HS-27A (cell line): ENCODE measurements at regions not wholly inside any gene's neighbourhood (a gene's known extent, or its start where the extent isn't known, plus 50 kb on each side); places are given as distances from the start of the nearest gene placed in this dataset.

Experiments used
- DNase-seq: peaks from one replicate; pipeline ENCODE4 v3.0.0-alpha.2; 2012; ENCODE audit warnings: low read depth, missing footprints

DNA sequence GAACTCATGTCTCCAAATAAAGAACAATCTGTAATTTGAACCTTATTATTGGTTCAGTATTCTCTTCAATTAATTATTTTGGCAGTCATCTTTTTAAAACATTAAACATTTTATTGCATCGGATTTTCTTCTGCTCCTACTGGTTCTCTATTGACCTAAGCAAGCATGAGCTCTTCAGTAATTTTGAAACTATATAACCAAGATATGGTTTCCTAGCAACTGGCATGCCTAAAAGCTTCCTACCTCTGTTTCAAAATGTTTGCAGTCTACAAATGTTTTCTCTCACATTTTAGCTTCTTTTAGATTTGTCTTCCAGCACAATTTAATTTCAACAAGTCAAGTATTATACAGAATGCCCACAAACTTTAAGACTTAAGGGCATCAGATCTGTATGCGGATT, 371.3 kb downstream of the GPM6A start:
- no peak for DNase-seq

DNA sequence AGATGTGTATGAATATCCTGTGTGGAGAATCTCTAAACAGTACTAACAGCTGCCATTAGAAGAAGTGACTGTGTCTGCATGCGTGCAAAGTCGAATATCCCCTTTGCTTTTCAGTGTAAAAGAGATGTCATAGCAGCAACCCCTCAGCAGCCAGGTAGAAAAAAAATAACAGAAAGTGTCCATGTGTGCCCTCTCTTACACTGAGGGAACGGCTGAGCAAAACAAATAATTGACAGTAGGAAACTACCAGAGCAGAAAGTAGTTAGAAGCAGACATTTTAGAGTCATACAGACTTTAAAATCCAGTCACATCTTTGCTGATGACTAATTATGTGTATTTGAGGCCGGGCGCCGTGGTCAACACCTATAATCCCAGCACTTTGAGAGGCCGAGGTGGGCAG, 370.8 kb downstream of the GPM6A start:
- DNase-seq, result no peak

DNA sequence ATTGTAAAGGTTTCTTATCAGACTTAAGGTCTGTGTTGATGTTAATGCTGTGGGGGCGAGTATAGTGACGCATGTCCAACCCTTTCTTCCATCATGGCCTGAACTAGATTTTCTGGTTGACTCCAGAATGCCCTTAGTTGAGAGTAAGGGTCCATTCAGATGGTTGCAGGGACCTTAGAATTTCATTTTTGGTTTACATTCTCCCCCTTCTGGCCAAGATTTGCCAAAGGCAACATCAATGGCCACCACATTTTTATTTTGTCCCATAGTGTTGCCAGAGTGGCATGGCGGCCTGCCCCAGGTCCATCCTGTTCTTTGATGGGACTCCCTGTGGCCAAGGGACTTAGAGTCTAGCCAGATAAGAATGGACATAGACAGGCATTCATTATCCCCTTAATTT, 368.5 kb downstream of the GPM6A start:
- DNase-seq, result no peak

DNA sequence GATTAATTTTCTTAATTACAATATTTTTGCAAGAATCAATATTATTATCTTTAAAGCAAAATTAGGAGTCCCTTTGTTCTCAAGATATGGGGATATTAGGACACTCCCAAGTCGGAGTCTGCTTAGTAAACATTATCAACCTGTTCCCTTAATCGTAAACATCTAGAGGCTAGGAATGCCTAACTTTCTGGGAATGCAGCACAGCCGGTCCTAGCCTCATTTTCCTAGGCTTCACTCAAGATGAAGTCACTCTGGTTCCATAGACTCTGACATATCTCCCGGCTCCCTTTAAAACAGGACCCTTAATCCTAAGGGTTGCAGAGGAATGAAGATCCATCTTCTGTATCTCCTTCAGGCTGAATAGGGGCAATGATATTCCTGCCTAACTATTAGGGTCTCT, 367.6 kb downstream of the GPM6A start:
- no peak for DNase-seq

DNA sequence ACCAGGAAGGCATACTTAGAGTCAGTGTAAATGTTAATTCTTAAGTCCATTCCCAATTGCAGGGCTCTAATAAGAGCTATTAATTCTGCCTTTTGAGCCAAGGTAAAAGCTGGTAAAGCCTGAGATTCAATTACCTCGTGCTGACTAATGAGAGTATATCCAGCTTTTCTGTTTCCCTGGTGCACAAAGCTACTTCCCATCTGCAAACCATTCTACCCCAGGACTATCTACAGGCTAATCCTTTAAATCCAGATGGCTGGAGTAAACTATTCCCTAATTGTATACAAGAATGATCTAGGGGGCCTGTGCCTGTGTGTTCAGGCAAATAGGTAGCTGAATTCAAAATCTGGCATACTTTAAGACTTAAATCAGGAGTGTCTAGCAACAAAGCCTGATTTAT, 365.0 kb downstream of the GPM6A start:
- no peak for DNase-seq

DNA sequence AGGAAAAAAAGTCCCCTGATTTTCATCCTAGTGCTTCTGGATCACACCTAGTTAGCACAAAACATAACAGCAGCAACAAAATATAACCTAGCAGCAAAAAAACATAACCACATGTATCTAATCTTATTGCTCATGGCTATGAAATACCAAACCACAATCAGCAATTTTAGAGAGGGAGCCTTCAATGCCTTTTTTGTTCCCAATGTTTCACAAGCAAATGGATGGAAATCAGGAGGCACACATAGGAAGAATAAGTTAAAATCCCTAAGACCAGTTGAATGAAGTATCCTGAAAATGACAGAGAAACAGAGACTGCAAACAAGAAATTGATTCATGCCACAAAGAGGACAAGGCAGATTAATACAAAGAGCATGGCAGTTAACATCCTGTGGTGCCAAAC, 361.6 kb downstream of the GPM6A start:
- no peak for DNase-seq

DNA sequence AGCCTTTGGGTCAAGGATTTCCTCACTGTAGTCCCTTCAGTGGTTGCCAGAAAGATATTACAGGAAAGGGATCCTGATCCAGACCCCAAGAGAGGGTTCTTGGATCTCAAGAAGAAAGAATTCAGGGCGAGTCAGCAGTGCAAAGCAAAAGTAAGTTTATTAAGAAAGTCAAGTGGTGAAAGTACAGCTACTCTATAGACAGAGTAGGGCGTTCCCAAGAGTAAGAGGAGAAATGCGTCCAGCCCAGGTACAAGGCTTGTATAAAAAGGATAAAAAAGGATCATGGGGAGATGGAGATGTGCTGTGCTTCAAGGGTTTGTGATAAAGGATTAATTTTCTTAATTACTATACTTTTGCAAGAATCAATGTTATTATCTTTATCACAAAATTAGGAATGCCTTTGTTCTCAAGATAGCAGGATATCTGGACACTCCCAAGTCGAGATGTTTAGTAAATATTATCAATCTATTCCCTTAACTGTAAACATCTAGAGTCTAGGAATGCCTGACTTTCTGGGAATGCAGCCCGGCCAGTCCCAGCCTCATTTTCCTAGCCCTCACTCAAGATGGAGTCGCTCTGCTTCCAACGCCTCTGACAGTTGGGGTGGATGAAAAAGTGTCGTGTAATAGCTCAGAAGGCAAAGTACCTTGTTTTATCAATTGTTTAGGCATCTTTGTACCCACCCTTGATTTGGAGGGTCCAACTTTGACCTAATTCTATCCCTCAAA, 360.7 kb downstream of the GPM6A start:
- DNase-seq, result no peak

DNA sequence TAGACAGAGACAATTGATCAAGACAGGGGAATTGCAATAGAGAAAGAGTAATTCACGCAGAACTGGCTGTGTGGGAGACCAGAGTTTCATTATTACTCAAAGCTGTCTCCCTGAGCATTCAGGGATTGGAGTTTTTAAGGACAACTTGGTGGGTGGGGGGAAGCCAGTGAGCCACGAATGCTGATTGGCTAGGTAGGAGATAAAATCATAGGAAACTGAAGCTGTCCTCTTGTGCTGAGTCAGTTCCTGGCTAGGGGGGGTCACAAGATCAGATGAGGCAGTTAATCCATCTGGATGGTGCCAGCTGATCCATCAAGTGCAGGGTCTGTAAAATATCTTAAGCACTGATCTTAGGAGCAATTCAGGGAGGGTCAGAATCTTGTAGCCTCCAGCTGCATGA, 358.6 kb downstream of the GPM6A start:
- DNase-seq, result no peak

DNA sequence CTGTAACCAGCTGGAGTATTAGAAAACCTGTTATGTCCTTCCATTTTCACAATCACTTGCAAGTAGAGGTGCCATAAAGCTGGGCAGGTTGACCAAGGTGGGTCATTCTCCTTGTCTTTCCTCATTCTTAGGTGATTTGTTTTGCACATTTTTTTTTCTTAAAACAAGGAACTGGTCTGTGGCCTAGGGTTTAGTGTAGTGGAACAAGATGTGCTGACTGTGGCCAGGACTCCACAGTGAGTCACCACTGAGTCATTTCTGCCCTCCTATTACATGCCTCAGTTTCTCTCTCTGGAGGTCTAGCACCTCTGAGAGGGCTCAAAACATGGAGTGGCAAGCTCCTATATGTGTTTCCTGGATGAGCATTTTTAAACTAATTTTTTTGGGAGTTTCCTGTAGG, 355.9 kb downstream of the GPM6A start:
- DNase-seq, result no peak

DNA sequence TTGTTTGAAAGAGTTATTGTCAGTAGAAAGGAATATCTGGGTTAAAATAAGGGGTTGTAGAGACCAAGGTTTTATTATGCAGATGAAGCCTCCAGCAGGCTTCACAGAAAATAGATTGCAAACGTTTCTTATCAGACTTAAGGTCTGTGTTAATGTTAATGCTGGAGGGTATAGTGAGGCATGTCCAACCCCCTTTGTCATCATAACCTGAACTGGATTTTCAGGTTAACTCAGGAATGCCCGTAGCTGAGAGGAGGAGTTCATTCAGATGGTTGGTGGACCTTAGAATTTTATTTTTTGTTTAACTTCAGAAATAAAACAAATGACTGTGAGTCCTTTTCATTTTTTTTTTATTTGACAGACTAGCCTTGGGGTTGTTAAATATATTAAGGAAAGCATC, 354.1 kb downstream of the GPM6A start:
- no peak for DNase-seq

DNA sequence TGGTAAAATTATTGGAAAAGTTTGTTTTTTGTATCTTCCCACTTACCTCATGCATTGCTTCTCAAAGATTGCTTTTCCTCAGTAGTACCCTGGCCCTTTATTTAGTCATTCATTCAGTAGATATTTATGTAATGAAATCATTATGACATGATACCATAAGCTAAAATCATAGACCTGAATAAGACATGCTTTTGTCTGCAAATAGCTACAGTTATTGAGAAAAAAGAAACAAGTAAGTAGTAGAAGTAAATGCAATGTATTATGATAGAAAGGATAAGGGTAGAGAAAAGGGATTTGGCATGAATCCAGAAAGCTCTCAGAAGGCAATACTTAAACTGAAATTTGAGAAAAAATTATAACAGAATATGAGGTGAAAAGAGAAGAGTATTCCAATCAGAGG, 352.5 kb downstream of the GPM6A start:
- DNase-seq, result peak; percentile 7

DNA sequence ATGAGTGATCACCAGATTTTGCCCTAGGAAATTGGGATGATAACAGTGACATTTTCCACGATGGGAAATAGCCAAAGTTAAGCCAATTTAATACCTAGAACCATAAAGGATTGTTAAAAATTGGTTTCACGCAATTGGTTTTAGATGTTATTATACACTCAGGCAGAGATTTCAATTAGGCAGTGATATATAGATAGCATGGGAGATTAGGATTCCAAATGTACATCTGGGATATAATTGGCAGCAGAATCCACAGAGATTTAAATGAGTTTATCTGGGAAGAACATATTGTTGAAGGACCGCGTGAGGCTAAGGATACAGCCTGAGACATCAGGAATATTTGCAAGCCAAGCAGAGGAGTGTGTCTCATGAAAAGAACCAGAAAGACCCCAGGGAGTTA, 351.6 kb downstream of the GPM6A start:
- no peak for DNase-seq

DNA sequence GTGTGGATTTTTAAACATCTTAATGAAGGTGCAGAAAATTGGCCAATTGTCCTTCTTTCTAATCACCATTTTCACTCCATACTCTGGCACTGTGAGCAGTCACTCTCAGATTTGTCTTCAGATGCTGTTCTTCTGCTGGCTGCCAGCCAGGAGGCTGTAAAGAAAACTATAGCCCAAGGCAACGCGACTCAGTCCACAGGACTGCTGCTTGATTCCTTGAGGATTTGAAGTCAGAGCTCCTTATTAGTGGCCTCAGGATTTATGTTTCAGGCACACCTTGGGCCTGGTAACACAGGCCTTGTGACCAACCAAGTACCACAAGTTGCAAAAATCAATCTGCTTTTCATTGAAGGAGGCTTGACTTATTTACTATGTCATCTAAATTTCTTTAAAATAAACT, 342.6 kb downstream of the GPM6A start:
- DNase-seq, result peak; percentile 11

DNA sequence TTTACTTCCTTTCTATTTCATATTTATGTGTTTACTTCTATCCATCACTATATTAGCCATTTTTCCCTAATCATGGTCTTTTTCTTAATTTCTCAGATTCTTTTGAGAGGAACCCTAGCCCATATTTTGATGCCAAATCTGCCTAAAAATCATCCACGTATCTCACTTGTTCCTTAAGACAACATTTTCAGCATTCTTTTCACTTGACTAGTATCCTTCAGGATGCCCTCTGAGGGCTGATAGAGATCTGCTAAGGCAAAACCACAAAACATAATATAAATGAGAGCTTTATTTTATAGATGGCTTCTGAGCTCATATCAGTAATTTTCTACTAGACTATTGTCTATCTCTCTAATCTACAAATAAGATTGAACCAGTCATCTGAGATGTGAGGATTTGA, 341.9 kb downstream of the GPM6A start:
- DNase-seq, result peak; percentile 59

DNA sequence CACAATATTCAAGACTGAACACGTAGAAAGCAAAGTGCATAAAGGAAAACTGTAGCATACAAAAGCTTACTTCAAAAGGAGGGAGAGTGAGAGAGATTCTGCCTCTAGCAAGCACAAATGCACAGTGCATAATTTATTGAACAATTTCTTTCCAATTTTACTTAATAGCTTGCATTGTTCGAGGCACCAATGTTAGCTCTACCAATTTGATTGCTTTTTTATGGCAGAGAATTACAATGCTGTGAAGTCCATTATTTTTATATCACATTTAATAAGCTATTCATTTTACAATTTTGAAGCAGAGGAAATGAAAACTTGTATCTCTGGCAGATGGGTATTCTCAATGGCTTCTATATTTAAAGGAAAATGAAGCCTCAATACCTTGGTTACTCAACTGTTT, 331.7 kb downstream of the GPM6A start:
- no peak for DNase-seq

DNA sequence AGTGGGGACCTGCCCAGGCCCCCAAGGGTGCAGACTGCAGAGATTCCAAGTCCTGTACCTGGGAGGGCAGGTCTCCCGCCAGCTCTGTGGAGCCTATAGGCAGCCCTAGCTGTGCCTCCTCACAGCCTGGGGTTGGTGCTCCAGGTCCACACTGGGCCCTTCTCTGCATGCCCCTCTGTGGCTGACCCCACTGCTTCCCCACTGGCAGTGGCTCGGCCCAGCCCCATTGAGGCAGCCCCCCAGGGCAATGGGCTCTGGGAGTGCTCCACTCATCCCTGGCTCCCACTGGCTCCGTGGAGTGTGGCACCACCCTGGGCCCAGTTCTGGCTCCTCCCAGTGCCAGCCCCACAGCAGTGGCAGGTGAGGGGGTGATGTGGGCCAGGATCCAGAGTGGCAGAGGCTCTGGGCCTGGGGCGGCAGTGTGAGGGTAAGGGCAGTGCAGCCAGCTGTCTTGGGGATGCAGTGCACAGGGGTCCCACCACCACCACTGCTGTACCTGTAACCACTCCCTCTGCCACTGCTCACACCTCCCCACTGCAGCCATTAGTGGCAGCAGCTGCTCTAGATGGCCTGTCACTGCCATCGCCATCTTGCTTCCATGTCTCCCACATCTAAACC, 312.2 kb downstream of the GPM6A start:
- DNase-seq, result no peak

DNA sequence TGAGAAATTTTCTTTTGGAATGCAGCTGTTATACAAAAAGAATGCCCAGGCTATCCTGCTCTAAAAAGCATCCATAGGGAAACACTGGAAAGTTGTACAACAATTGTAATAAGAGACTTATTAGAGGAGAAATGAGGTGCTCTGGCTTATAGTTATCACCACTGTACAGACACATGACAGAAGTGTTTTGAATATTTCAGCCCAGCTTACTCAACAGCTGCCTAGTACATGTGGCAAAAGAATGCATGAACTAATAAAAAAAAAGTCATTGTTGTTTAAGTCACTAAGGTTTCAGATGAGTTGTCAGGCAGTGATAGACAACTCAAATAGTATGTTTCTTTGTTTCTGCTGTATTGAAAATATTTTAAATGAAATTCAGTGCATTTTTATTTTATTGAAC, 307.7 kb downstream of the GPM6A start:
- DNase-seq, result no peak

DNA sequence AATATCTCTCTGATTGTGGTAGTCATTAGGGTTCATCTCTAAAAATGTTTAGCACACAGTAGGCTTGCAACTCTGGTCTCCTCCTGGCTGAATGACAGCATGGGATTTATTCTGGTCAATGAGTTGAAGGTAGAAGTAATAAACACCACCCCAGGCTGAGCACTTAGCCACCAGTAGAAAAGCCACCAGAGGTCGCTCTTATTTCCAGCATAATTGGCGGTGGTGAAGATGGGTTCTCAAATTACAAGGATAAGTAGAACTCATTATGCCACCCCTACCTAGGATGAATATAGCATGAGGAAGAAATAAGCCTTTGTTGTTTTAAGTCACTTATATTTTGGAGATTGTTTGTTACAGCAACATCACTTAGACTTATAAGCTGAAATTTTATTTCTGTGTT, 302.7 kb downstream of the GPM6A start:
- DNase-seq, result no peak

DNA sequence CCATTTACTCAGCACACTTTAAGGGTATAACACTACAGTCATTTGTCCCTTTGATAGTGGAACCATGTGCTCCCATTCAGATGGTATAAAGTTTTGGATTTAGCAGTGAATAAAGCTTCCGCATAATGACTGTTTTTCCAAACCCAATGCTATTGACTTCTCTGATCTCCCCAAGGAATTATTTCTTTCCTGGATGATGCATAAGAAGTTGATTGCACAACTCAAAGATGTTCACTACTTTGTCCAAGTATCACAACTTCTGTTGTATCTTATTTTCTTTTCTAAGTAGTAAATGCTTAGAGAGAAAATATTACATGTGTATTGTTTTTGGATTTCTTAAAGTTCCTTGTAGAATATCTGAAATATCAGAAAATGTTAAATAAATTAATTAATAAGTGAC, 300.2 kb downstream of the GPM6A start:
- DNase-seq, result no peak

DNA sequence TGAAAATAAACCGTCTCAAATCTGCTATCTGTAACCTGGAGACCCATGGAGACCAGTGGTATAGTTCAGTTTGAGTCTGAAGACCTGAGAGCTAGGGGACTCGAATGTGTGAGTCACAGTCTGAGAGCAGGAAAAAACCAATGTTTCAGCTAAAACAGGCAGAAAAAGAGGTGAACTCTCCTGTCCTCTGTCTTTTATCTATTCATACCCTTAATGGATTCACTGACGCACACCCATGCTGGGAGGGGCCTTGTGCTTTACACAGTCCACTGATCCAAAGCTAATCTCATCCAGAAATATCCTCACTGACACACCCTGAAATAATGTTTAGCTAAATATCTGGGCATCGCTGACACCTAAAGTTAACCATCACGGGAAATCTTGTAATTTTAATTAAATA, 297.9 kb downstream of the GPM6A start:
- no peak for DNase-seq

DNA sequence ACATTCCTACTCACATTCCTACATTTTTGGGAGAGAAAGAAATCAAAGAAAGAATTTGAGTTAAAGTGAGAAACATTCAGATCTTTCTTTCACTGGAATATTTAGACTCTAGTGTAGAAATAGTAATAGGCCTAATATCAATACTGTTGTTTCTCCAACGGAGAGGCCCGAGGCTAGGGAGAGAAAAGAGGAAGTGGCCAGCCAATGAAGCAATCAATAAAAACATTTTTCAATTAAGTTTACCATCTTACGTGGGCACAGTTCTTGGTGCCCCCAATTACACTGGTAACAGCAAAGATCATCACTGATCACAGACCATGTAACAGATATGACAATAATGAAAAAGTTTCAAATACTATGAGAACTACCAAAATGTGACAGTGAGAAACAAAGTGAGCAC, 281.4 kb downstream of the GPM6A start:
- DNase-seq, result no peak

DNA sequence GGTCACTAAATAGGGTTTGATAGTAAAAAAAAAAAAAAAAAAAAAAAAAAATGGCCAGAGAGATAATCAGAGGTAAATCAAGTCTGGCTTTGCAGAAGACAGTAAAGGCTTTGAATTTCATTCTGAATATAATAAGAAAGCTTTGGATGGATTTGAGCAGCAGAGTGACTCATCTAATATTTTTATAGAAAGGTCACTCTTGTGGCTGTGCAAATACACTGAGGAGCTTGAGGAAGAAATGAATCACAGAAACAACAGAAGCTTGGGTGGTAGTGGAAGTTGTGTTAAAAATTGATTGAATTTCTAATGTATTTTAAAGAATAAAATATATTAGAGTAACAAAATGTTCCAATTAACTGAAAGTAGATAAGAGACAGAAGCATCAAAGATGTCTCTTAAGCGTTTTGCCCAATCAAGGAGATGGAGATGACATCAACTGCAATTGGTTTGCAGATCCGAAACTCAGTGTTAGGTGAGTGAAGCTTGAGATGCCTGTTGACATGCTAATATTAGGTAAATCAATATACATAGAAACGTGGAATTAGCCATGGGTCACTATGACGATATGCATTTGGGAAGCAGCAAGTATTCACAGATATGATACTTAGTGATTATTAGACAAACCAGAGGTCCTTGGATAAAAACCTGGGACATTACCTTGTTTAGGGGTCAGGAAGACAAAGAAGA, 280.5 kb downstream of the GPM6A start:
- peak; percentile 24 for DNase-seq

DNA sequence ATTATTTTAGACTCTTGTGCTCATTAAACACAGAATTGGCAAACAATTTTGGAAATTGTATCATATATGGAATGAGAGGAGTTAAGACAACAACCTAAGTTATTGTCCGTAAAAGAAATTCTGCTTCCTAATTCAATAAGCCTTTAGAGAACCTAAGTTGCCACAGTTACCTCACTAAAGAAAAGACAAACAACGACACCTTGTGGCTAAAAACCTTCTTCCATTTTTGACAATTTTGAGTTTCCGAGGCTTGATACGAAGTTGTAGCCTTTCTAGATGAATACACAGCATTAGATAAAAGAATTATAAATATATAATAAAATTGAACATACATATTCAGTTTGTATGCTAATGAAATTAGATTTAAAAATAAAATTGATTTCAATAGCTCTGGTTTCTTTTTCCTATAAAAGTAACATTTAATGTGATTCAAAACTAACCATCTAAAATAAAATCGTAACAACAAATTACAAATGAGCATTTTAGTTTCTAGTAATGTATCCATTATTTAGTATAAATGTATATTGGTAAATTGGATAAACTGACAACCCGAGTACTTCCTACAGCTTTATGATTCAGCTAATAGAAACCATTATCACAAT, 275.1 kb downstream of the GPM6A start:
- DNase-seq, result no peak
